Kidney (tissue), 13 donors: ENCODE measurements at regions not wholly inside any gene's neighbourhood (a gene's known extent, or its start where the extent isn't known, plus 50 kb on each side); places are given as distances from the start of the nearest gene placed in this dataset.

Experiments
- DNase-seq, 5 donors: peaks; one replicate each; pipeline ENCODE4 v3.0.0-alpha.2; 2013 to 2020
- FAIRE-seq: peaks from 2 replicates; lab custom pipeline; 2012; peaks lifted over from hg19 to GRCh38; lab: Jason Lieb, UNC
- H3K27ac ChIP-seq, 2 donors: one replicate each; pipeline ENCODE4 v1.7.0; 2013; ENCODE audit warnings: low read depth in 2 of 2, low read length in 2 of 2, inconsistent platforms in 1 of 2
- H3K27me3 ChIP-seq: one replicate; pipeline ENCODE4 v1.7.1; 2013; ENCODE audit warnings: low read length, inconsistent platforms; ENCODE audit not compliant: control insufficient read depth, insufficient read depth
- H3K36me3 ChIP-seq, 3 donors: one replicate each; pipeline versions ENCODE4 v1.7.0 to v1.7.1; 2013; ENCODE audit warnings: low read length in 3 of 3, control low read depth in 1 of 3, inconsistent platforms in 1 of 3; ENCODE audit not compliant: insufficient read depth in 3 of 3, control insufficient read depth in 2 of 3
- H3K4me1 ChIP-seq, 3 donors: one replicate each; pipeline versions ENCODE4 v1.7.0 to v1.7.1; 2013; ENCODE audit warnings: low read length in 3 of 3, inconsistent platforms in 1 of 3, low read depth in 1 of 3; ENCODE audit not compliant: control insufficient read depth in 2 of 3, insufficient read depth in 2 of 3
- H3K4me3 ChIP-seq, 3 donors: one replicate each; pipeline versions ENCODE4 v1.7.0 to v1.8.1; 2013; ENCODE audit warnings: low read length in 3 of 3, control low read depth in 1 of 3, inconsistent platforms in 1 of 3
- H3K9ac ChIP-seq, 3 donors: one replicate each; pipeline versions ENCODE4 v1.7.0 to v1.7.1; 2013; ENCODE audit warnings: low read length in 3 of 3, control low read depth in 1 of 3, inconsistent platforms in 1 of 3
- H3K9me3 ChIP-seq, 3 donors: one replicate each; pipeline versions ENCODE4 v1.7.0 to v1.7.1; 2013; ENCODE audit warnings: low read length in 3 of 3, control low read depth in 1 of 3, inconsistent platforms in 1 of 3; ENCODE audit not compliant: control insufficient read depth in 2 of 3, insufficient read depth in 1 of 3
- intact Hi-C: fragments of 100-400 bp; cut with DNase I; formaldehyde crosslinking; loops from one replicate; pipeline ENCODE4 v1.11.1; 2022
- TF ChIP-seq, protein P1 (sequence below): IDR thresholded peaks from 3 replicates; pipeline ENCODE4 v1.5.1; 2012; ENCODE audit warnings: mild to moderate bottlenecking, moderate library complexity, borderline replicate concordance; ENCODE audit not compliant: insufficient read depth; ENCODE audit errors: extremely low read depth
- donor health status: control.
- donor health status: control.
- donor health status: control.
- donor health status: control.
- donor health status: control.
- donor health status: DM: yes; HTN: yes; CAD: no.
- donor health status: Normal renal cell carcinoma (clear cell type).

DNA sequence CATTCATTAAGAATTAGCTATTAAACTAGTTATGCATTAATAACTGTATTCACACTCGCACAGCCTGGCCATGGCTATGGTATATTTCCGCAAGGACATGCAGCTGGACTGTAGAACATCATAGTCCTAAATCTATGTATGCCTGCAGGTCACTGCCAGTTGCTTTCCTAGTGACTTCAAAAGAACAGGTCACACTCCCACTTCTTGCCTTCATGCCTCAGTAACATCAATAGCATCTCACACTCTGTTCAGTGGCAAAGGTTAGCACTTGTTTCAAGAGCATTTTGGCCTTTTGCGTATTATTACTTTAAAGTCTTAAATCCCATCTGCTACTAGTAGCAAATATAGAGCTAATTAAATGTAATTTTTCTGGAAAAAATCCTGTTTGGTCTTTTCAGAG is 131.4 kb upstream of the DCC start:
- no peak for FAIRE-seq
- no peak overlapping the region for H3K9ac ChIP-seq
- TF ChIP-seq, protein P1, sequence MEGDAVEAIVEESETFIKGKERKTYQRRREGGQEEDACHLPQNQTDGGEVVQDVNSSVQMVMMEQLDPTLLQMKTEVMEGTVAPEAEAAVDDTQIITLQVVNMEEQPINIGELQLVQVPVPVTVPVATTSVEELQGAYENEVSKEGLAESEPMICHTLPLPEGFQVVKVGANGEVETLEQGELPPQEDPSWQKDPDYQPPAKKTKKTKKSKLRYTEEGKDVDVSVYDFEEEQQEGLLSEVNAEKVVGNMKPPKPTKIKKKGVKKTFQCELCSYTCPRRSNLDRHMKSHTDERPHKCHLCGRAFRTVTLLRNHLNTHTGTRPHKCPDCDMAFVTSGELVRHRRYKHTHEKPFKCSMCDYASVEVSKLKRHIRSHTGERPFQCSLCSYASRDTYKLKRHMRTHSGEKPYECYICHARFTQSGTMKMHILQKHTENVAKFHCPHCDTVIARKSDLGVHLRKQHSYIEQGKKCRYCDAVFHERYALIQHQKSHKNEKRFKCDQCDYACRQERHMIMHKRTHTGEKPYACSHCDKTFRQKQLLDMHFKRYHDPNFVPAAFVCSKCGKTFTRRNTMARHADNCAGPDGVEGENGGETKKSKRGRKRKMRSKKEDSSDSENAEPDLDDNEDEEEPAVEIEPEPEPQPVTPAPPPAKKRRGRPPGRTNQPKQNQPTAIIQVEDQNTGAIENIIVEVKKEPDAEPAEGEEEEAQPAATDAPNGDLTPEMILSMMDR, result no peak
- peaks cover 0 to 4% (median 0%) of the 10 kb centered on the region in 3 donors for H3K4me1 ChIP-seq
- peak overlapping the region in 1 of 3 donors; percentile 12 for H3K4me3 ChIP-seq
- H3K27me3 ChIP-seq, result no peaks in the 10 kb centered on the region
- peak overlapping the region in 1 of 2 donors; percentile 17 for H3K27ac ChIP-seq
- peak in 3 of 5 donors; percentile 12 to 57 (median 55) for DNase-seq
- H3K9me3 ChIP-seq, result no peaks in the 10 kb centered on the region
- H3K36me3 ChIP-seq, result no peaks in the 10 kb centered on the region
- intact Hi-C loops, result no loop called here

DNA sequence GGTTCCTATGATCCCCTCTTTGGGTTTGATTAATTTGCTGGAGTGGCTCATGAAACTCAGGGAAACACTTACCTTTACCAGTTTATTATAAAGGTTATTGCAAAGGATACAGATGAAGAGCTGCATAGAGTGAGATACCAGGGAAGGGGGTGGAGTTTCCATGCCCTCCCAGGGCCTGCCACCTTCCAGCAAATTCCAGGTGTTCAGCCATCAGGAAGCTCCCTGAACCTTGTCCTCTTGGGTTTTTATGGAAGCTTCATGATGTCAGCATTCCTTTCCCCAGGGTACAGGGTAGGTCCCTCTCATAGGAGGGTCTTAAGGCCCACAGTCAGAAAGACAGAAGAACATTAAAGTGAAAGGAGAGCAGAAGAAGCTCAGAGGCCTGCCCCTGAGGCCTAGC is 123.9 kb upstream of the DCC start:
- Histone ChIP-seq H3K27me3 (no peaks in the 10 kb centered on the region), H3K4me3 (no peak overlapping the region), H3K27ac (peak overlapping the region in 1 of 2 donors; percentile 30), H3K4me1 (no peaks in the 10 kb centered on the region), H3K36me3 (no peaks in the 10 kb centered on the region), H3K9ac (no peak overlapping the region), H3K9me3 (no peaks in the 10 kb centered on the region)
- intact Hi-C loops, result no loop called here
- TF ChIP-seq, protein P1, result no peak
- peak in 3 of 5 donors; percentile 18 to 52 (median 29) for DNase-seq
- no peak for FAIRE-seq

DNA sequence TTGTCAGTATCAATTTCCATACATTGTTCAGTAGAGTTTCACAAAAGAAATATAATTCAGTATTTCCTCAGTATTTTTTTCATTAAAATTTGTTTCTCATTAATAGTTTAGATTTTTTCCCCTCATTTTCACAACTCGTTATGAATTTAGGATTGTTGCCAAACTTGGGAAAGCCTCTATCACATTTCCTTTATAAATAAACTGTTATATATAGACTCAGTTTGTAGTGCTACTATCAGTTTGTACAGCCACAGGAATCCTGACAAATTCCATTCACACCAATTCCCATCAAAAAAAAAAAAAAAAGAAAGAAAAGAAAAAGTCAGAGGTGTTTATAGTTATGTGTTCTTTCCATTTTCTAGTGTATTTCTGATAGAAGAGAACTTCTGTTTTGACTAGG is 123.3 kb upstream of the DCC start:
- intact Hi-C loops, result no loop called here
- H3K9ac ChIP-seq, result no peak overlapping the region
- H3K9me3 ChIP-seq, result no peaks in the 10 kb centered on the region
- DNase-seq (no peak), FAIRE-seq (no peak)
- no peaks in the 10 kb centered on the region for H3K36me3 ChIP-seq
- no peaks in the 10 kb centered on the region for H3K4me1 ChIP-seq
- peak overlapping the region in 1 of 2 donors; percentile 30 for H3K27ac ChIP-seq
- no peaks in the 10 kb centered on the region for H3K27me3 ChIP-seq
- H3K4me3 ChIP-seq, result no peak overlapping the region
- TF ChIP-seq, protein P1, result no peak

DNA sequence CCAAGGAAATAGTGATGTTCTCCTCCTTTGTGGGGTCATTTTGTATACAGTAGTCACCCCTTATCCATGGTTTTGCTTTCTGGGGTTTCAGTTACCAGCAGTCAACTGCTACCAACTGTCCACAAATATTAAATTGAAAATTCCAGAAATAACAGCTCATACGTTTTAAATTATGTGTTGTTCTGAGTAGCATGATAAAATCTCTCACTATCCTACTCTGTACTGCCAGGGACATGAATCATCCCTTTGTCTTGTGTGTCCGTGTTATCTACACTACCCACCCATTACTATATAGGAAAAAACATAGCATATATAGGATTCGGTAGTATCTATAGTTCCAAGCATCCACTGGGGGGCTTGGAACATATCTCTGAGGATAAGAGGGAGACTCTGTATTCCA is 120.9 kb upstream of the DCC start:
- TF ChIP-seq, protein P1, result no peak
- H3K9ac ChIP-seq, result no peak overlapping the region
- H3K27ac ChIP-seq, result no peak overlapping the region
- DNase-seq, result no peak
- H3K4me1 ChIP-seq, result no peaks in the 10 kb centered on the region
- FAIRE-seq, result no peak
- no peaks in the 10 kb centered on the region for H3K9me3 ChIP-seq
- no peak overlapping the region for H3K4me3 ChIP-seq
- intact Hi-C loops, result no loop called here
- no peaks in the 10 kb centered on the region for H3K27me3 ChIP-seq
- no peaks in the 10 kb centered on the region for H3K36me3 ChIP-seq
